GM18909 (cell line): ENCODE measurements at regions not wholly inside any gene's neighbourhood (a gene's known extent, or its start where the extent isn't known, plus 50 kb on each side); places are given as distances from the start of the nearest gene placed in this dataset.

ENCODE experiments used
- ATAC-seq: cut with Tn5 transposase; IDR thresholded peaks from one replicate; pipeline ENCODE4 v1.9.1; 2021; ENCODE audit warnings: mild to moderate bottlenecking; ENCODE audit not compliant: unreplicated experiment, poor library complexity

- no peak for ATAC-seq
These were observed 184.5 kb upstream of the TSC22D2 start for GRCh38 chr3:150223558-150223957.

GRCh38 chr3:150222691-150223489, 185.2 kb upstream of the TSC22D2 start:
- no peak for ATAC-seq

GRCh38 chr3:150221904-150222523, 186.1 kb upstream of the TSC22D2 start:
- ATAC-seq = no peak

- no peak for ATAC-seq
These were observed 187.3 kb upstream of the TSC22D2 start for GRCh38 chr3:150220799-150221198.

- ATAC-seq = no peak
These were observed 188.1 kb upstream of the TSC22D2 start for GRCh38 chr3:150220041-150220440.

- no peak for ATAC-seq
These were observed 189.3 kb upstream of the TSC22D2 start for GRCh38 chr3:150218841-150219240.

GRCh38 chr3:150218236-150218635, 189.9 kb upstream of the TSC22D2 start:
- no peak for ATAC-seq

GRCh38 chr3:150217691-150218090, 190.4 kb upstream of the TSC22D2 start:
- no peak for ATAC-seq

GRCh38 chr3:150216866-150217600, 191.1 kb upstream of the TSC22D2 start:
- ATAC-seq = no peak

- no peak for ATAC-seq
These were observed 191.9 kb upstream of the TSC22D2 start for GRCh38 chr3:150216041-150216811.

- no peak for ATAC-seq
These were observed 192.5 kb upstream of the TSC22D2 start for GRCh38 chr3:150215616-150216015.

- no peak for ATAC-seq
These were observed 194.5 kb upstream of the TSC22D2 start for GRCh38 chr3:150213577-150213976.

- no peak for ATAC-seq
These were observed 197.5 kb upstream of the TSC22D2 start for GRCh38 chr3:150210461-150211110.

- ATAC-seq = no peak
These were observed 204.8 kb upstream of the TSC22D2 start for GRCh38 chr3:150203273-150203672.

- ATAC-seq = no peak
These were observed 205.4 kb upstream of the TSC22D2 start for GRCh38 chr3:150202711-150203110.

- ATAC-seq = no peak
These were observed 213.1 kb upstream of the TSC22D2 start for GRCh38 chr3:150194957-150195356.

- no peak for ATAC-seq
These were observed 213.6 kb upstream of the TSC22D2 start for GRCh38 chr3:150194513-150194912.

GRCh38 chr3:150184426-150185071, 213.9 kb upstream of the PFN2 start:
- ATAC-seq = peak; percentile 33

- peak; percentile 91 for ATAC-seq
These were observed 213.2 kb upstream of the PFN2 start for GRCh38 chr3:150183678-150184425.
